ENCODE measurements at regions not wholly inside any gene's neighbourhood (a gene's known extent, or its start where the extent isn't known, plus 50 kb on each side); places are given as distances from the start of the nearest gene placed in this dataset.

GRCh38 chr22:22050141-22050775 lies 67.7 kb upstream of the TOP3B start:
- H3K27ac ChIP-seq (ENCODE audit: low read depth, low read length), result no peak overlapping the region
- no peak overlapping the region for H3K4me2 ChIP-seq (ENCODE audit: low read length)
- no peak overlapping the region for H2BK15ac ChIP-seq (replicated peaks; ENCODE audit: low read depth)
- no peak overlapping the region for H3K56ac ChIP-seq (ENCODE audit: low read length)
- H3K36me3 ChIP-seq (ENCODE audit: control insufficient read depth, insufficient read depth, low read length), result no peaks in the 10 kb centered on the region
- no peak overlapping the region for H3K9ac ChIP-seq (ENCODE audit: low read length)
- no peak overlapping the region for H4K8ac ChIP-seq (ENCODE audit: low read depth, low read length)
- no peak overlapping the region for H2AK5ac ChIP-seq (ENCODE audit: low read length)
- H3K79me2 ChIP-seq (ENCODE audit: control insufficient read depth, insufficient read depth, low read length), result no peaks in the 10 kb centered on the region
- H3K18ac ChIP-seq (ENCODE audit: low read length), result no peak overlapping the region
- H2BK120ac ChIP-seq (ENCODE audit: low read depth, low read length), result no peak overlapping the region
- H3K23ac ChIP-seq (ENCODE audit: low read length), result no peak overlapping the region
- H3K4ac ChIP-seq (ENCODE audit: low read depth, low read length), result no peak overlapping the region
- H3K27me3 ChIP-seq (ENCODE audit: insufficient read depth, low read length, poor library complexity), result no peaks in the 10 kb centered on the region
- DNase-seq, result no peak
- H3K4me1 ChIP-seq (ENCODE audit: control insufficient read depth, low read depth, low read length), result no peaks in the 10 kb centered on the region
- H4K5ac ChIP-seq (ENCODE audit: low read length), result no peak overlapping the region
- no peak overlapping the region for H3K4me3 ChIP-seq (ENCODE audit: low read length)
- H2BK5ac ChIP-seq (ENCODE audit: low read length), result no peak overlapping the region
- H3K79me1 ChIP-seq (ENCODE audit: low read length), result no peaks in the 10 kb centered on the region

- Histone ChIP-seq H3K23ac (ENCODE audit: low read length) (no peak overlapping the region), H3K4ac (ENCODE audit: low read depth, low read length) (no peak overlapping the region), H3K79me2 (ENCODE audit: control insufficient read depth, insufficient read depth, low read length) (no peaks in the 10 kb centered on the region), H3K27me3 (ENCODE audit: insufficient read depth, low read length, poor library complexity) (no peaks in the 10 kb centered on the region), H3K4me1 (ENCODE audit: control insufficient read depth, low read depth, low read length) (no peaks in the 10 kb centered on the region), H3K27ac (ENCODE audit: low read depth, low read length) (no peak overlapping the region), H3K79me1 (ENCODE audit: low read length) (no peaks in the 10 kb centered on the region), H3K9ac (ENCODE audit: low read length) (no peak overlapping the region), H2AK5ac (ENCODE audit: low read length) (no peak overlapping the region), H3K18ac (ENCODE audit: low read length) (no peak overlapping the region), H2BK120ac (ENCODE audit: low read depth, low read length) (no peak overlapping the region), H4K5ac (ENCODE audit: low read length) (no peak overlapping the region), H3K56ac (ENCODE audit: low read length) (no peak overlapping the region), H3K4me2 (ENCODE audit: low read length) (no peak overlapping the region), H3K4me3 (ENCODE audit: low read length) (no peak overlapping the region), H2BK15ac (replicated peaks; ENCODE audit: low read depth) (no peak overlapping the region), H4K8ac (ENCODE audit: low read depth, low read length) (no peak overlapping the region), H2BK5ac (ENCODE audit: low read length) (no peak overlapping the region), H3K36me3 (ENCODE audit: control insufficient read depth, insufficient read depth, low read length) (no peaks in the 10 kb centered on the region)
- no CpG with 5 or more reads among the region's 1 CpG for WGBS (ENCODE audit: extremely low coverage, insufficient coverage, low lambda C conversion rate)
- no peak for DNase-seq
Observed at GRCh38 chr22:22049684-22050083, 67.1 kb upstream of the TOP3B start.

GRCh38 chr22:22048981-22049531 lies 66.5 kb upstream of the TOP3B start:
- H3K18ac ChIP-seq (ENCODE audit: low read length), result no peak overlapping the region
- no peaks in the 10 kb centered on the region for H3K36me3 ChIP-seq (ENCODE audit: control insufficient read depth, insufficient read depth, low read length)
- WGBS (ENCODE audit: extremely low coverage, insufficient coverage, low lambda C conversion rate), result no CpG with 5 or more reads among the region's 2 CpGs
- H3K56ac ChIP-seq (ENCODE audit: low read length), result no peak overlapping the region
- no peak overlapping the region for H3K4me2 ChIP-seq (ENCODE audit: low read length)
- H3K9ac ChIP-seq (ENCODE audit: low read length), result no peak overlapping the region
- no peak overlapping the region for H2BK5ac ChIP-seq (ENCODE audit: low read length)
- H3K79me2 ChIP-seq (ENCODE audit: control insufficient read depth, insufficient read depth, low read length), result no peaks in the 10 kb centered on the region
- H3K27me3 ChIP-seq (ENCODE audit: insufficient read depth, low read length, poor library complexity), result no peaks in the 10 kb centered on the region
- no peak overlapping the region for H2BK15ac ChIP-seq (replicated peaks; ENCODE audit: low read depth)
- no peak overlapping the region for H3K23ac ChIP-seq (ENCODE audit: low read length)
- no peaks in the 10 kb centered on the region for H3K79me1 ChIP-seq (ENCODE audit: low read length)
- H3K4ac ChIP-seq (ENCODE audit: low read depth, low read length), result no peak overlapping the region
- no peak overlapping the region for H3K27ac ChIP-seq (ENCODE audit: low read depth, low read length)
- no peak overlapping the region for H2BK120ac ChIP-seq (ENCODE audit: low read depth, low read length)
- H4K8ac ChIP-seq (ENCODE audit: low read depth, low read length), result no peak overlapping the region
- H3K4me1 ChIP-seq (ENCODE audit: control insufficient read depth, low read depth, low read length), result no peaks in the 10 kb centered on the region
- no peak overlapping the region for H2AK5ac ChIP-seq (ENCODE audit: low read length)
- H3K4me3 ChIP-seq (ENCODE audit: low read length), result no peak overlapping the region
- no peak overlapping the region for H4K5ac ChIP-seq (ENCODE audit: low read length)
- no peak for DNase-seq

GRCh38 chr22:22048318-22048942 lies 65.8 kb upstream of the TOP3B start:
- H2AK5ac ChIP-seq (ENCODE audit: low read length), result no peak overlapping the region
- H2BK120ac ChIP-seq (ENCODE audit: low read depth, low read length), result no peak overlapping the region
- no peak overlapping the region for H3K56ac ChIP-seq (ENCODE audit: low read length)
- H3K4me1 ChIP-seq (ENCODE audit: control insufficient read depth, low read depth, low read length), result no peaks in the 10 kb centered on the region
- no peaks in the 10 kb centered on the region for H3K36me3 ChIP-seq (ENCODE audit: control insufficient read depth, insufficient read depth, low read length)
- no peak overlapping the region for H4K5ac ChIP-seq (ENCODE audit: low read length)
- no peaks in the 10 kb centered on the region for H3K27me3 ChIP-seq (ENCODE audit: insufficient read depth, low read length, poor library complexity)
- no peak overlapping the region for H3K4me3 ChIP-seq (ENCODE audit: low read length)
- H3K4me2 ChIP-seq (ENCODE audit: low read length), result no peak overlapping the region
- no peak overlapping the region for H3K18ac ChIP-seq (ENCODE audit: low read length)
- WGBS (ENCODE audit: extremely low coverage, insufficient coverage, low lambda C conversion rate), result no CpG with 5 or more reads among the region's 2 CpGs
- no peak overlapping the region for H3K9ac ChIP-seq (ENCODE audit: low read length)
- DNase-seq, result no peak
- no peak overlapping the region for H2BK5ac ChIP-seq (ENCODE audit: low read length)
- H4K8ac ChIP-seq (ENCODE audit: low read depth, low read length), result no peak overlapping the region
- H2BK15ac ChIP-seq (replicated peaks; ENCODE audit: low read depth), result no peak overlapping the region
- H3K79me1 ChIP-seq (ENCODE audit: low read length), result no peaks in the 10 kb centered on the region
- no peak overlapping the region for H3K23ac ChIP-seq (ENCODE audit: low read length)
- no peak overlapping the region for H3K27ac ChIP-seq (ENCODE audit: low read depth, low read length)
- H3K79me2 ChIP-seq (ENCODE audit: control insufficient read depth, insufficient read depth, low read length), result no peaks in the 10 kb centered on the region
- no peak overlapping the region for H3K4ac ChIP-seq (ENCODE audit: low read depth, low read length)

- DNase-seq, result no peak
- WGBS (ENCODE audit: extremely low coverage, insufficient coverage, low lambda C conversion rate), result no CpG with 5 or more reads among the region's 4 CpGs
Observed at GRCh38 chr22:22047776-22048175, 65.2 kb upstream of the TOP3B start.

GRCh38 chr22:22047266-22047665 lies 64.7 kb upstream of the TOP3B start:
- H3K27ac ChIP-seq (ENCODE audit: low read depth, low read length), result no peak overlapping the region
- no peak overlapping the region for H2BK5ac ChIP-seq (ENCODE audit: low read length)
- H3K79me2 ChIP-seq (ENCODE audit: control insufficient read depth, insufficient read depth, low read length), result no peaks in the 10 kb centered on the region
- WGBS (ENCODE audit: extremely low coverage, insufficient coverage, low lambda C conversion rate), result no CpG with 5 or more reads among the region's 3 CpGs
- no peaks in the 10 kb centered on the region for H3K36me3 ChIP-seq (ENCODE audit: control insufficient read depth, insufficient read depth, low read length)
- H2BK15ac ChIP-seq (replicated peaks; ENCODE audit: low read depth), result no peak overlapping the region
- H3K18ac ChIP-seq (ENCODE audit: low read length), result no peak overlapping the region
- H4K5ac ChIP-seq (ENCODE audit: low read length), result no peak overlapping the region
- no peak overlapping the region for H3K4me3 ChIP-seq (ENCODE audit: low read length)
- H3K4me2 ChIP-seq (ENCODE audit: low read length), result no peak overlapping the region
- H3K79me1 ChIP-seq (ENCODE audit: low read length), result no peaks in the 10 kb centered on the region
- no peak overlapping the region for H2BK120ac ChIP-seq (ENCODE audit: low read depth, low read length)
- H3K27me3 ChIP-seq (ENCODE audit: insufficient read depth, low read length, poor library complexity), result peaks cover 4% of the 10 kb centered on the region
- H3K9ac ChIP-seq (ENCODE audit: low read length), result no peak overlapping the region
- no peak overlapping the region for H4K8ac ChIP-seq (ENCODE audit: low read depth, low read length)
- H2AK5ac ChIP-seq (ENCODE audit: low read length), result no peak overlapping the region
- no peak for DNase-seq
- H3K4me1 ChIP-seq (ENCODE audit: control insufficient read depth, low read depth, low read length), result no peaks in the 10 kb centered on the region
- no peak overlapping the region for H3K4ac ChIP-seq (ENCODE audit: low read depth, low read length)
- H3K23ac ChIP-seq (ENCODE audit: low read length), result no peak overlapping the region
- no peak overlapping the region for H3K56ac ChIP-seq (ENCODE audit: low read length)

More at GRCh38 chr22:22047776-22048175, 65.2 kb upstream of the TOP3B start:
- no peak overlapping the region for H4K8ac ChIP-seq (ENCODE audit: low read depth, low read length)
- H3K56ac ChIP-seq (ENCODE audit: low read length), result no peak overlapping the region
- no peak overlapping the region for H4K5ac ChIP-seq (ENCODE audit: low read length)
- no peak overlapping the region for H2BK120ac ChIP-seq (ENCODE audit: low read depth, low read length)
- H3K23ac ChIP-seq (ENCODE audit: low read length), result no peak overlapping the region
- H3K79me1 ChIP-seq (ENCODE audit: low read length), result no peaks in the 10 kb centered on the region
- H3K4ac ChIP-seq (ENCODE audit: low read depth, low read length), result no peak overlapping the region
- H3K9ac ChIP-seq (ENCODE audit: low read length), result no peak overlapping the region
- H3K79me2 ChIP-seq (ENCODE audit: control insufficient read depth, insufficient read depth, low read length), result no peaks in the 10 kb centered on the region
- H3K18ac ChIP-seq (ENCODE audit: low read length), result no peak overlapping the region
- no peak overlapping the region for H3K27ac ChIP-seq (ENCODE audit: low read depth, low read length)
- peaks cover 4% of the 10 kb centered on the region for H3K27me3 ChIP-seq (ENCODE audit: insufficient read depth, low read length, poor library complexity)
- no peak overlapping the region for H3K4me3 ChIP-seq (ENCODE audit: low read length)
- H3K4me2 ChIP-seq (ENCODE audit: low read length), result no peak overlapping the region
- no peak overlapping the region for H2AK5ac ChIP-seq (ENCODE audit: low read length)
- no peak overlapping the region for H2BK5ac ChIP-seq (ENCODE audit: low read length)
- H2BK15ac ChIP-seq (replicated peaks; ENCODE audit: low read depth), result no peak overlapping the region
- no peaks in the 10 kb centered on the region for H3K4me1 ChIP-seq (ENCODE audit: control insufficient read depth, low read depth, low read length)
- H3K36me3 ChIP-seq (ENCODE audit: control insufficient read depth, insufficient read depth, low read length), result no peaks in the 10 kb centered on the region
